ENCODE measurements at regions not wholly inside any gene's neighbourhood (a gene's known extent, or its start where the extent isn't known, plus 50 kb on each side); places are given as distances from the start of the nearest gene placed in this dataset.

DNA sequence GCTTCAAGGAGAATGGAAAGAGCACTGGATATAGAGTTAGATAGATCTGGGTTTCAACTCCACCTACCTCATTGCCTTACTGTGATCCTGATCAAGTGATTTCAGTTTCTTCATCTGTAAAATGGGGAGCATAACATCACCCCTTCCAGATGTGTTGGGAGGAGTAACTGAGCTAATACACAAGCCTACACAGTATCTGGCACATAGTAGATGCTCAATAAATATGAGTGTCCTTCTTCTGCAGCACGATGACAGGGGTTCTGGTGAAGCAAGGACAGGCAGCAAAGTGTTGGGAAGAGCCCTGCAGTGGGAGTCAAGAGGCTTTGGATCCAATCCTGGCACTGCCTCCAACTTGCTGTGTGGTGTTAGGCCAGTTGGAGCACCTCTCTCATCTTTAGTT is 270.0 kb downstream of the UACA start:
- no peaks in the 10 kb centered on the region for H3K27me3 ChIP-seq (ENCODE audit: control insufficient read depth, insufficient read depth, low read length)
- FAIRE-seq (no peak), DNase-seq (no peak)
- no peaks in the 10 kb centered on the region for H3K9me3 ChIP-seq (ENCODE audit: control insufficient read depth in 2 of 3, insufficient read depth in 1 of 3, low read length in 3 of 3)
- H3K9ac ChIP-seq (ENCODE audit: low read length in 3 of 3) = no peak overlapping the region
- no peak overlapping the region for H3K27ac ChIP-seq (ENCODE audit: low read depth in 2 of 2, low read length in 2 of 2)
- intact Hi-C loops (cut with DNase I) = no loop called here
- no peaks in the 10 kb centered on the region for H3K36me3 ChIP-seq (ENCODE audit: control insufficient read depth in 2 of 3, insufficient read depth in 3 of 3, low read length in 3 of 3)
- TF ChIP-seq, protein P1, sequence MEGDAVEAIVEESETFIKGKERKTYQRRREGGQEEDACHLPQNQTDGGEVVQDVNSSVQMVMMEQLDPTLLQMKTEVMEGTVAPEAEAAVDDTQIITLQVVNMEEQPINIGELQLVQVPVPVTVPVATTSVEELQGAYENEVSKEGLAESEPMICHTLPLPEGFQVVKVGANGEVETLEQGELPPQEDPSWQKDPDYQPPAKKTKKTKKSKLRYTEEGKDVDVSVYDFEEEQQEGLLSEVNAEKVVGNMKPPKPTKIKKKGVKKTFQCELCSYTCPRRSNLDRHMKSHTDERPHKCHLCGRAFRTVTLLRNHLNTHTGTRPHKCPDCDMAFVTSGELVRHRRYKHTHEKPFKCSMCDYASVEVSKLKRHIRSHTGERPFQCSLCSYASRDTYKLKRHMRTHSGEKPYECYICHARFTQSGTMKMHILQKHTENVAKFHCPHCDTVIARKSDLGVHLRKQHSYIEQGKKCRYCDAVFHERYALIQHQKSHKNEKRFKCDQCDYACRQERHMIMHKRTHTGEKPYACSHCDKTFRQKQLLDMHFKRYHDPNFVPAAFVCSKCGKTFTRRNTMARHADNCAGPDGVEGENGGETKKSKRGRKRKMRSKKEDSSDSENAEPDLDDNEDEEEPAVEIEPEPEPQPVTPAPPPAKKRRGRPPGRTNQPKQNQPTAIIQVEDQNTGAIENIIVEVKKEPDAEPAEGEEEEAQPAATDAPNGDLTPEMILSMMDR (IDR thresholded peaks at IDR 0.05; ENCODE audit: borderline replicate concordance, extremely low read depth, insufficient read depth) = no peak
- no peak overlapping the region for H3K4me3 ChIP-seq (ENCODE audit: low read length in 3 of 3)
- H3K4me1 ChIP-seq (ENCODE audit: control insufficient read depth in 2 of 3, insufficient read depth in 2 of 3, low read depth in 1 of 3, low read length in 3 of 3) = no peaks in the 10 kb centered on the region

DNA sequence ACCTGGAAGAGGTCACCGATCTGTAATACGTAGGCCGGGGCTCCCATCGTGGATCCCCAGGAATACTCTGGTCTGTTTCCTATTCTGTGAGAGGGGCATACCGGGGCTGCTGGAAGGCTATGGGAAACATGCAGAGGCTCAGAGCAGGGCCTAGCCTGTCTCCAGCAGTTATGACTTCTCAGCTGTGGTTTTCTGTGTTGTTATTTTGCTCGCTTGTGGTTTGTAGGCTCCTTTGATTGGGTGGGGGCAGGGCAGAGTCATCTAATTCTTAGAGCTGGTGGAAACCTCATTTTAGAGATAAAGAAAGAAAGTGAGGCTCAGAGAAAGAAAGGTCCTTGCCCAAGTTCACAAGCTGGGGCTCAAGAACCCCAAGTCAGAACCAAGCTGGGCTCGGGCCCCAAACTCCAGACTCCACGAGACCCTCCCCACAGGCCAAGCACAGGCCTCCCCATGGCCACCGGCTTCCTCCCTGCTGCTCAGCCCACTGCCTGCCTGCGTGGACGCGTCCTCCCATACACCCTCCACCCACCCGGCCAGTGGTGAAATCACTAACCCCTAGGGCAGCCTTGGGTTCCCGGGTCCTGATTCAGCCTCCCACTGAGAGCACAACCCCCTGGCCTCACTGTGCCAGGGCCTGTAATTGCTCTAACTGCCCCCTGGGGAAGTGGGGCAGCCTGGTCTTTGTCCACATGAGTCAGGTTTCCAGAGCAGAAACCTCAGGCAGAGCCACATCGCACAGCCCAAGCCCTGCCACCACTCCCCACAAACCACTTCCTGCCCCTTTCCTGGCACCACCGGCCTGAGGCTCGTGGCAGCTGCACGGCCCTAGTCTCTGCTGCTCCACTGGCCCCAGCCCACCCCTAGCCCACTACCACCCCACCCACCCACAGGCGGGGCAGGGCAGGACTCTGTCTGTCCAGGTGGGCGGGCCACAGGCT is 270.8 kb downstream of the UACA start:
- no peaks in the 10 kb centered on the region for H3K9me3 ChIP-seq (ENCODE audit: control insufficient read depth in 2 of 3, insufficient read depth in 1 of 3, low read length in 3 of 3)
- intact Hi-C loops (cut with DNase I) = no loop called here

DNA sequence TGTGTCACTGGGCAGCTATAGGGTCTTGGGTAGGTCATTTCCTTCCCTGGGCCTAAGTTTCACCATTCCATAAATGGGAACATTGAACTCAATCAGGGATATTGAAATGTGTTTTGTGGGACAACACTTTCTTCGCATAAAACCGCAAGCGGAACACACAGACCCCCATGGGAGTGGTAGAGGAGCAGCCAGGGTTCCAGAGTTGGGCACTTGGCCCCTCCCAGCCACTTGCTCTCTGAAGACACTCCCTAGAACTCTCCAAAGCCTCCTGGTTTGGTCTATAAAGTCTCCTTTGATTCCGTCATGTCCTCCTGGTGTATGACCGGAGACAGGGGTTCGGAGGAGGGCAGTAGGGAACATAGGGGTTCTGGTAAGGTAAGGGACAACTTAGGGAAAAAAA is 271.7 kb downstream of the UACA start:
- no peaks in the 10 kb centered on the region for H3K4me1 ChIP-seq (ENCODE audit: control insufficient read depth in 2 of 3, insufficient read depth in 2 of 3, low read depth in 1 of 3, low read length in 3 of 3)
- no peaks in the 10 kb centered on the region for H3K9me3 ChIP-seq (ENCODE audit: control insufficient read depth in 2 of 3, insufficient read depth in 1 of 3, low read length in 3 of 3)
- intact Hi-C loops (cut with DNase I) = no loop called here
- no peak overlapping the region for H3K9ac ChIP-seq (ENCODE audit: low read length in 3 of 3)
- no peaks in the 10 kb centered on the region for H3K27me3 ChIP-seq (ENCODE audit: control insufficient read depth, insufficient read depth, low read length)
- no peak for DNase-seq
- no peak overlapping the region for H3K4me3 ChIP-seq (ENCODE audit: low read length in 3 of 3)
- no peak for FAIRE-seq
- TF ChIP-seq, protein P1 (IDR thresholded peaks at IDR 0.05; ENCODE audit: borderline replicate concordance, extremely low read depth, insufficient read depth) = no peak
- H3K36me3 ChIP-seq (ENCODE audit: control insufficient read depth in 2 of 3, insufficient read depth in 3 of 3, low read length in 3 of 3) = no peaks in the 10 kb centered on the region
- H3K27ac ChIP-seq (ENCODE audit: low read depth in 2 of 2, low read length in 2 of 2) = no peak overlapping the region

More for the DNA sequence above, 270.8 kb downstream of the UACA start:
- peak in 2 of 5 donors; percentile 38 to 84 for DNase-seq
- H3K27ac ChIP-seq (ENCODE audit: low read depth in 2 of 2, low read length in 2 of 2) = no peak overlapping the region
- H3K36me3 ChIP-seq (ENCODE audit: control insufficient read depth in 2 of 3, insufficient read depth in 3 of 3, low read length in 3 of 3) = no peaks in the 10 kb centered on the region
- TF ChIP-seq, protein P1 (IDR thresholded peaks at IDR 0.05; ENCODE audit: borderline replicate concordance, extremely low read depth, insufficient read depth) = no peak
- H3K4me3 ChIP-seq (ENCODE audit: low read length in 3 of 3) = no peak overlapping the region
- H3K4me1 ChIP-seq (ENCODE audit: control insufficient read depth in 2 of 3, insufficient read depth in 2 of 3, low read depth in 1 of 3, low read length in 3 of 3) = no peaks in the 10 kb centered on the region
- H3K27me3 ChIP-seq (ENCODE audit: control insufficient read depth, insufficient read depth, low read length) = no peaks in the 10 kb centered on the region
- no peak for FAIRE-seq
- H3K9ac ChIP-seq (ENCODE audit: low read length in 3 of 3) = no peak overlapping the region
